Liver (tissue), 8 donors: ENCODE measurements at regions not wholly inside any gene's neighbourhood (a gene's known extent, or its start where the extent isn't known, plus 50 kb on each side); places are given as distances from the start of the nearest gene placed in this dataset.

Source experiments
- DNase-seq: peaks from one replicate; pipeline ENCODE4 v3.0.0-alpha.2; 2017; ENCODE audit warnings: low spot score
- H3K27ac ChIP-seq, 2 donors: one replicate each; pipeline ENCODE4 v1.7.0; 2013; ENCODE audit warnings: inconsistent platforms in 2 of 2, low read length in 2 of 2, control low read depth in 1 of 2, low read depth in 1 of 2, mild to moderate bottlenecking in 1 of 2
- H3K27me3 ChIP-seq, 4 donors: one replicate each; pipeline versions ENCODE4 v1.6.1 to v1.7.0; 2013; ENCODE audit warnings: low read length in 3 of 4, inconsistent platforms in 1 of 4, mild to moderate bottlenecking in 1 of 4, moderate library complexity in 1 of 4; ENCODE audit not compliant: control insufficient read depth in 4 of 4, insufficient read depth in 4 of 4
- H3K36me3 ChIP-seq, 4 donors: one replicate each; pipeline versions ENCODE4 v1.6.1 to v1.7.0; 2013; ENCODE audit warnings: low read length in 3 of 4, mild to moderate bottlenecking in 3 of 4, low read depth in 1 of 4, moderate library complexity in 1 of 4; ENCODE audit not compliant: control insufficient read depth in 4 of 4, insufficient read depth in 3 of 4
- H3K4me1 ChIP-seq, 4 donors: one replicate each; pipeline versions ENCODE4 v1.6.1 to v1.7.0; 2013; ENCODE audit warnings: low read length in 3 of 4, mild to moderate bottlenecking in 3 of 4, moderate library complexity in 1 of 4; ENCODE audit not compliant: control insufficient read depth in 4 of 4, insufficient read depth in 4 of 4
- H3K4me3 ChIP-seq, 3 donors: one replicate each; pipeline versions ENCODE4 v1.6.1 to v1.7.0; 2013; ENCODE audit warnings: low read length in 3 of 3, control low read depth in 1 of 3, low read depth in 1 of 3, mild to moderate bottlenecking in 1 of 3
- H3K9ac ChIP-seq, 2 donors: one replicate each; pipeline ENCODE4 v1.7.0; 2013; ENCODE audit warnings: low read length in 2 of 2, mild to moderate bottlenecking in 2 of 2, moderate library complexity in 2 of 2, control low read depth in 1 of 2, low read depth in 1 of 2
- H3K9me3 ChIP-seq, 4 donors: one replicate each; pipeline versions ENCODE4 v1.6.1 to v1.7.0; 2013; ENCODE audit warnings: low read length in 3 of 4; ENCODE audit not compliant: control insufficient read depth in 4 of 4
- EGR1 ChIP-seq, 2 donors: IDR thresholded peaks; 2 replicates each; pipeline ENCODE4 v1.6.1; 2016 to 2018; ENCODE audit warnings: antibody characterized with exemption in 2 of 2, low read depth in 2 of 2
- FOXA1 ChIP-seq: IDR thresholded peaks from 2 replicates; pipeline ENCODE4 v1.6.1; 2016; ENCODE audit warnings: antibody characterized with exemption
- FOXA2 ChIP-seq: IDR thresholded peaks from 2 replicates; pipeline ENCODE4 v1.6.1; 2016; ENCODE audit warnings: antibody characterized with exemption
- GABPA ChIP-seq, 2 donors: IDR thresholded peaks in 1 of 2; conservative IDR thresholded peaks in 1 of 2; 2 replicates each; pipeline ENCODE4 v1.6.1; 2016; ENCODE audit warnings: antibody characterized with exemption in 2 of 2, mild to moderate bottlenecking in 1 of 2, moderate library complexity in 1 of 2
- HNF4A ChIP-seq, 2 donors: conservative IDR thresholded peaks; 2 replicates each; pipeline ENCODE4 v1.6.1; 2016; ENCODE audit warnings: antibody characterized with exemption in 2 of 2, mild to moderate bottlenecking in 2 of 2
- HNF4G ChIP-seq: IDR thresholded peaks from 2 replicates; pipeline ENCODE4 v1.6.1; 2016; ENCODE audit warnings: antibody characterized with exemption
- JUND ChIP-seq, 2 donors: IDR thresholded peaks; 2 replicates each; pipeline ENCODE4 v1.6.1; 2016; ENCODE audit warnings: antibody characterized with exemption in 2 of 2
- NR2F2 ChIP-seq: IDR thresholded peaks from 2 replicates; pipeline ENCODE4 v1.6.1; 2016; ENCODE audit warnings: antibody characterized with exemption
- RAD21 ChIP-seq, 2 donors: IDR thresholded peaks; 2 replicates each; pipeline ENCODE4 v1.6.1; 2016; ENCODE audit warnings: antibody characterized with exemption in 2 of 2, mild to moderate bottlenecking in 2 of 2
- SP1 ChIP-seq: IDR thresholded peaks from 2 replicates; pipeline ENCODE4 v1.6.1; 2018; ENCODE audit warnings: antibody characterized with exemption, mild to moderate bottlenecking
- TAF1 ChIP-seq: conservative IDR thresholded peaks from 2 replicates; pipeline ENCODE4 v1.6.1; 2016; ENCODE audit warnings: antibody characterized with exemption, mild to moderate bottlenecking
- YY1 ChIP-seq: IDR thresholded peaks from 2 replicates; pipeline ENCODE4 v1.6.1; 2016; ENCODE audit warnings: antibody characterized with exemption, mild to moderate bottlenecking
- WGBS: extraction: QIAGEN DNeasy Blood & Tissue Kit; methylation state at CpG from one replicate; pipeline ENCODE4 v1.1.7; 2013; 5-methylcytosine and 5-hydroxymethylcytosine counted together
- TF ChIP-seq, protein P1 (sequence below): IDR thresholded peaks from 2 replicates; pipeline ENCODE4 v1.6.1; 2016; ENCODE audit warnings: antibody characterized with exemption
- TF ChIP-seq, protein P2 (sequence below): IDR thresholded peaks from 2 replicates; pipeline ENCODE4 v1.6.1; 2016; ENCODE audit warnings: antibody characterized with exemption
- TF ChIP-seq, protein P3 (sequence below): IDR thresholded peaks from 2 replicates; pipeline ENCODE4 v1.6.1; 2016; ENCODE audit warnings: antibody characterized with exemption, mild to moderate bottlenecking
- TF ChIP-seq, protein P4 (sequence below): IDR thresholded peaks from 2 replicates; pipeline ENCODE4 v1.6.1; 2016; ENCODE audit warnings: antibody characterized with exemption
- TF ChIP-seq, protein P5 (sequence below): fragments of 150-350 bp; IDR thresholded peaks from 2 replicates; pipeline ENCODE4 v1.5.1; 2017; ENCODE audit warnings: improper control_type of control experiment, low read depth, low read length; ENCODE audit not compliant: missing input control
- donor health status: healthy.
- donor health status: healthy.
- donor health status: healthy.
- donor health status: healthy.
- donor health status: healthy.

DNA sequence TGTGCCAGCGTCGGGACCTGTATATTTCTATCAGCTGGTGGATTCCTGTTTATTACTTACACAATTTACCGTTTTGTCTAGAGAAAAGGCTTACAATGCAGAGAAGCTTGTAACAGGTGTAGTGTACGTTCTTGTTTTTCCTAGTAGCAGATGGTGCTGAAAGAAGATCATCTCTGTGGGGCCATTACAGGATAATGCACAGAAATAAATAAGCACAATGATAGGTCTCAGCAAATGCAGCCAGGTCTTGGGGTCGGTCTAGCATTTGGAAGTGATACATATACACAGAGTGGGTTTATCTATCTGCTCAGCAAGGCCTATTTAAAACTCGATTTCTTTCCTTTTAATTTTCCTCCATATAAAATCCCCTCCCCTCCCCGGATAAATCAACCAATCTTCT lies 180.9 kb upstream of the LCORL start:
- WGBS = 81% methylated on average over 7 of the region's 7 CpGs

DNA sequence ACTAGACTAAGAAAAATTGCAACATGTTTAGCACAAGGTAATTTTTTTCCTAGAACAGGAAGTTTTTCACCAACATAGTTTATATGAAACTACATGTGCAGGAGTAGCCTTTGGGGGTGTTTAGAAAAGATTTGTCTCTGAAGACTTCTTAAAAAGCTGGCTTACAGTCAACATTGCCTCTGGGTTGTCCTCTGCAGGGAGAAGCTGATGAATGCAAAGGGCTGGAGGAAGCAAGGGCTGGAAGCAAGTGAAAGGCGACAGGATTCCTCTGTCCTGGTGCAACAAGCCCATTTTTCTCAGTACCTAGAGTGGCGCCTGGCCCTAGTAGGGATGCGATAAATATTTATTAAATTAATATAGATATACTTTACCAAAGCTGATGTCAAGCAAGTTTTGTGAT lies 180.3 kb upstream of the LCORL start:
- 87% methylated on average over 3 of the region's 3 CpGs for WGBS
- no peak for TF ChIP-seq EGR1 (IDR thresholded peaks at IDR 0.05; ENCODE audit: low read depth in 2 of 2)
- TF ChIP-seq TAF1 = no peak
- TF ChIP-seq, protein P1, sequence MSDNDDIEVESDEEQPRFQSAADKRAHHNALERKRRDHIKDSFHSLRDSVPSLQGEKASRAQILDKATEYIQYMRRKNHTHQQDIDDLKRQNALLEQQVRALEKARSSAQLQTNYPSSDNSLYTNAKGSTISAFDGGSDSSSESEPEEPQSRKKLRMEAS = no peak
- TF ChIP-seq, protein P2, sequence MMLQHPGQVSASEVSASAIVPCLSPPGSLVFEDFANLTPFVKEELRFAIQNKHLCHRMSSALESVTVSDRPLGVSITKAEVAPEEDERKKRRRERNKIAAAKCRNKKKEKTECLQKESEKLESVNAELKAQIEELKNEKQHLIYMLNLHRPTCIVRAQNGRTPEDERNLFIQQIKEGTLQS = no peak
- TF ChIP-seq FOXA2 = no peak
- no peak for TF ChIP-seq HNF4G
- TF ChIP-seq, protein P3, sequence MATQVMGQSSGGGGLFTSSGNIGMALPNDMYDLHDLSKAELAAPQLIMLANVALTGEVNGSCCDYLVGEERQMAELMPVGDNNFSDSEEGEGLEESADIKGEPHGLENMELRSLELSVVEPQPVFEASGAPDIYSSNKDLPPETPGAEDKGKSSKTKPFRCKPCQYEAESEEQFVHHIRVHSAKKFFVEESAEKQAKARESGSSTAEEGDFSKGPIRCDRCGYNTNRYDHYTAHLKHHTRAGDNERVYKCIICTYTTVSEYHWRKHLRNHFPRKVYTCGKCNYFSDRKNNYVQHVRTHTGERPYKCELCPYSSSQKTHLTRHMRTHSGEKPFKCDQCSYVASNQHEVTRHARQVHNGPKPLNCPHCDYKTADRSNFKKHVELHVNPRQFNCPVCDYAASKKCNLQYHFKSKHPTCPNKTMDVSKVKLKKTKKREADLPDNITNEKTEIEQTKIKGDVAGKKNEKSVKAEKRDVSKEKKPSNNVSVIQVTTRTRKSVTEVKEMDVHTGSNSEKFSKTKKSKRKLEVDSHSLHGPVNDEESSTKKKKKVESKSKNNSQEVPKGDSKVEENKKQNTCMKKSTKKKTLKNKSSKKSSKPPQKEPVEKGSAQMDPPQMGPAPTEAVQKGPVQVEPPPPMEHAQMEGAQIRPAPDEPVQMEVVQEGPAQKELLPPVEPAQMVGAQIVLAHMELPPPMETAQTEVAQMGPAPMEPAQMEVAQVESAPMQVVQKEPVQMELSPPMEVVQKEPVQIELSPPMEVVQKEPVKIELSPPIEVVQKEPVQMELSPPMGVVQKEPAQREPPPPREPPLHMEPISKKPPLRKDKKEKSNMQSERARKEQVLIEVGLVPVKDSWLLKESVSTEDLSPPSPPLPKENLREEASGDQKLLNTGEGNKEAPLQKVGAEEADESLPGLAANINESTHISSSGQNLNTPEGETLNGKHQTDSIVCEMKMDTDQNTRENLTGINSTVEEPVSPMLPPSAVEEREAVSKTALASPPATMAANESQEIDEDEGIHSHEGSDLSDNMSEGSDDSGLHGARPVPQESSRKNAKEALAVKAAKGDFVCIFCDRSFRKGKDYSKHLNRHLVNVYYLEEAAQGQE = no peak
- TF ChIP-seq SP1 = no peak
- no peak for TF ChIP-seq JUND (IDR thresholded peaks at IDR 0.05)
- TF ChIP-seq NR2F2 = no peak
- TF ChIP-seq GABPA (IDR thresholded peaks at IDR 0.05 in 1 of 2, conservative IDR thresholded peaks at IDR 0.05 in 1 of 2) = no peak
- TF ChIP-seq FOXA1 = no peak
- no peak for TF ChIP-seq YY1
- no peak for TF ChIP-seq HNF4A (conservative IDR thresholded peaks at IDR 0.05)
- TF ChIP-seq, protein P4, sequence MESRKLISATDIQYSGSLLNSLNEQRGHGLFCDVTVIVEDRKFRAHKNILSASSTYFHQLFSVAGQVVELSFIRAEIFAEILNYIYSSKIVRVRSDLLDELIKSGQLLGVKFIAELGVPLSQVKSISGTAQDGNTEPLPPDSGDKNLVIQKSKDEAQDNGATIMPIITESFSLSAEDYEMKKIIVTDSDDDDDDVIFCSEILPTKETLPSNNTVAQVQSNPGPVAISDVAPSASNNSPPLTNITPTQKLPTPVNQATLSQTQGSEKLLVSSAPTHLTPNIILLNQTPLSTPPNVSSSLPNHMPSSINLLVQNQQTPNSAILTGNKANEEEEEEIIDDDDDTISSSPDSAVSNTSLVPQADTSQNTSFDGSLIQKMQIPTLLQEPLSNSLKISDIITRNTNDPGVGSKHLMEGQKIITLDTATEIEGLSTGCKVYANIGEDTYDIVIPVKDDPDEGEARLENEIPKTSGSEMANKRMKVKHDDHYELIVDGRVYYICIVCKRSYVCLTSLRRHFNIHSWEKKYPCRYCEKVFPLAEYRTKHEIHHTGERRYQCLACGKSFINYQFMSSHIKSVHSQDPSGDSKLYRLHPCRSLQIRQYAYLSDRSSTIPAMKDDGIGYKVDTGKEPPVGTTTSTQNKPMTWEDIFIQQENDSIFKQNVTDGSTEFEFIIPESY = no peak
- no peak for TF ChIP-seq RAD21 (IDR thresholded peaks at IDR 0.05)
- no peaks in the 10 kb centered on the region for H3K36me3 ChIP-seq

More for the DNA sequence above, 180.9 kb upstream of the LCORL start:
- no peaks in the 10 kb centered on the region for H3K9me3 ChIP-seq
- no peak overlapping the region for H3K27ac ChIP-seq
- no peak overlapping the region for H3K9ac ChIP-seq
- H3K27me3 ChIP-seq = no peaks in the 10 kb centered on the region
- H3K36me3 ChIP-seq = no peaks in the 10 kb centered on the region
- no peak overlapping the region for H3K4me3 ChIP-seq
- TF ChIP-seq HNF4A (conservative IDR thresholded peaks at IDR 0.05) = no peak
- TF ChIP-seq, protein P3 = no peak
- TF ChIP-seq, protein P5, sequence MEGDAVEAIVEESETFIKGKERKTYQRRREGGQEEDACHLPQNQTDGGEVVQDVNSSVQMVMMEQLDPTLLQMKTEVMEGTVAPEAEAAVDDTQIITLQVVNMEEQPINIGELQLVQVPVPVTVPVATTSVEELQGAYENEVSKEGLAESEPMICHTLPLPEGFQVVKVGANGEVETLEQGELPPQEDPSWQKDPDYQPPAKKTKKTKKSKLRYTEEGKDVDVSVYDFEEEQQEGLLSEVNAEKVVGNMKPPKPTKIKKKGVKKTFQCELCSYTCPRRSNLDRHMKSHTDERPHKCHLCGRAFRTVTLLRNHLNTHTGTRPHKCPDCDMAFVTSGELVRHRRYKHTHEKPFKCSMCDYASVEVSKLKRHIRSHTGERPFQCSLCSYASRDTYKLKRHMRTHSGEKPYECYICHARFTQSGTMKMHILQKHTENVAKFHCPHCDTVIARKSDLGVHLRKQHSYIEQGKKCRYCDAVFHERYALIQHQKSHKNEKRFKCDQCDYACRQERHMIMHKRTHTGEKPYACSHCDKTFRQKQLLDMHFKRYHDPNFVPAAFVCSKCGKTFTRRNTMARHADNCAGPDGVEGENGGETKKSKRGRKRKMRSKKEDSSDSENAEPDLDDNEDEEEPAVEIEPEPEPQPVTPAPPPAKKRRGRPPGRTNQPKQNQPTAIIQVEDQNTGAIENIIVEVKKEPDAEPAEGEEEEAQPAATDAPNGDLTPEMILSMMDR = no peak
- no peaks in the 10 kb centered on the region for H3K4me1 ChIP-seq
- no peak for DNase-seq

More for the DNA sequence above, 180.3 kb upstream of the LCORL start:
- no peak for DNase-seq
- H3K27ac ChIP-seq = no peak overlapping the region
- no peaks in the 10 kb centered on the region for H3K9me3 ChIP-seq
- no peaks in the 10 kb centered on the region for H3K4me1 ChIP-seq
- H3K9ac ChIP-seq = no peak overlapping the region
- no peak overlapping the region for H3K4me3 ChIP-seq
- H3K27me3 ChIP-seq = no peaks in the 10 kb centered on the region
